Middle frontal gyrus (tissue), 1 donor: ENCODE measurements at regions not wholly inside any gene's neighbourhood (a gene's known extent, or its start where the extent isn't known, plus 50 kb on each side); places are given as distances from the start of the nearest gene placed in this dataset.

ENCODE experiments used
- DNase-seq: peaks from one replicate; pipeline ENCODE4 v3.0.0-alpha.2; 2015; ENCODE audit warnings: low spot score; ENCODE audit errors: extremely low spot score

GRCh38 chr10:130485236-130485957 lies 349.2 kb downstream of the GLRX3 start:
- no peak for DNase-seq

DNA sequence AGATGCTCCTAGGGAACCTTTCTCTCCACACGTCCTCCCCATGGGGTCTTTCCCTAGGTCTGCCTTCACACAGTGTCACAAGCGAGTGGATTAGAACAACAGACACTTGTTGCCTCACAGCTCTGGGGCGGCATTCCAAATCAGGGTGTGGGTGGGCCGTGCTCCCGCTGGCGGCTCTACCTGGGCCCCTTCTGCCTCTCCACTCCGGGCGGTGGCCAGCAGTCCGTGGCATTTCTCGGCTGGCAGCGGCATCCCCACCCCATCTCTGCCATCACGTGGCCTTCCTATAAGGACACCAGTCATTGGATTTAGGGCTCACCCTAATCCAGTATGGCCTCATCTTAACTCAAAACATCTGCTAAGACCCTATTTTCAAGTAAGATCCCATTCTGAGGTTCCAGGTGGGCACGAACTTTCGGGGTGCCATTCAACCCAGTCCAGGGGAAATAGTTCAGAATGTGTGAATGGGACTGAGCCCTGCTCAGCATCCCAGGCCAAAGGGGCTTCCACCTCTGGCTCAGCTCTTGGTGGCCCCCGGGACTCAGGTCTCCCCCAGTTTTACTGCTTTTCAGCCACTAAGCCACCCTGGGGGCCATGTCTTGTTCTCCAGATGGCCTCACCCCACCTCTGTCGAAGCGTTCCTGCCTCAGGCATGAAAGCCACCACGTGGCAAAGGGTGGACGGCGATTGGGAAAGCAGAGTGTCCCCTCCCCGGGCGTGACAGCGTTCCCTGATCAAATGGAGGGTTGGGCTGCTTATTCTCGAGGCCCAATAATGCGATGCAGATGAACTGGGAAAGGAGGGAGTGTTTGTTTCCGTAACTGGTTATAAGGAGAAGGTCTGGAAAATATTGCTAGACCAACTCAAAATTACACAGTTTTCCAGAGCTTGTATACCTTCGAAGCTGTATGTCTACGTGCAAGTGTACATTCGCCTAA lies 350.0 kb downstream of the GLRX3 start:
- DNase-seq = no peak

DNA sequence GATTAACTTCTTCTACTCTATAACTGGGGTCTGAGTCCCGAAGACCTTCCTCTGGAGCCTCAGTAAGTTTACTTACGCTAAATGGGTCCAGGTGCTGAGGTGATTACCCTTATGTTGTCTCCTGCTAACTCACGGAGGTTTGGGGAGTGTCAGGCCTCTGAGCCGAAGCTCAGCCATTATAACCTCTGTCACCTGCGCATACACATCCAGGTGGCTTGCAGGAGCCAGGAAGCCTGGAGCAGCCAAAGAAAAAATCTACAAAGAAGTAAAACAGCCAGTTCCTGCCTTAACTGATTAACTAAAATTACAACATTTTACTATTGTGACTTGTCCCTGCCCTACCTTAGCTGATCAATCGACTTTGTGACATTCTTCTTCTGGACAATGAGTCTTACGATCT lies 350.7 kb downstream of the GLRX3 start:
- no peak for DNase-seq

DNA sequence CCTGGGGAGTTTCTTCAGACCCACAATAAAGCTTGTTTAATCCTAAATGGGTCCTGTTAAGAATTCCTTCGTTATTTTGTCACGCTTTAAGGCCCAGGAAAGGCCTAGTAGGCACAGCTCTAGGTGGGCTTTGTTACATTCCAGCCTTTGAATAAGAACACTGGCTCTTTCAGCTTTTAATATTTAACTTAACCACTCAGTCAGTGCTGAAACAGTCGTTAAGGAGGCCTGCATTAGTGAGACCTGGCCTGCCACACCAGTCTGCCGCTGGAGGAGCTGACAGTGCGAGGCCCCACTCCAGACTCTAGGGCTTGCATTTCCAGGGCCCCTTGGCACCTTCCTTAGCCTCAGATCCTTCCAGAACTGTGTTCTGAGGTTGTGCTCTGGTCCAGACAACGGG lies 351.4 kb downstream of the GLRX3 start:
- DNase-seq = no peak

DNA sequence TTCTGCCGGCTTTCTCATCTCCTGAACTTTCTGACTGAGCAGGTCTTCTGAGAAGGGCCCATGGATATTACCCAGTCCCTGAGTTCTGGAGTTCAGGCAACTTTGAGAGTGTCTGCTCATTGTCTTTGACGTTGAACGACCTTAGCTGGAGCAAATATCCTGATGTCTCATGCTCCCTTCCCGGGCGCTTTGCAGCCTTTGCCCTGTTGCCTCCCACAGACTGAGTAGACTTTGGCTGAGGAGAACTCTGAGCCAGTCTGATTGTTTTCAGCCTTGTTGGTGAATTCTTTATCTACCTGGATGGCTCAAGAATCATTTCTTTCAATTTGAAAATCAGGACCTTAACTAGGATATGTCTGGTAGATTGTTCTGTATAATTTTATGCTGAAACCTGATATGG lies 353.7 kb downstream of the GLRX3 start:
- DNase-seq = no peak

DNA sequence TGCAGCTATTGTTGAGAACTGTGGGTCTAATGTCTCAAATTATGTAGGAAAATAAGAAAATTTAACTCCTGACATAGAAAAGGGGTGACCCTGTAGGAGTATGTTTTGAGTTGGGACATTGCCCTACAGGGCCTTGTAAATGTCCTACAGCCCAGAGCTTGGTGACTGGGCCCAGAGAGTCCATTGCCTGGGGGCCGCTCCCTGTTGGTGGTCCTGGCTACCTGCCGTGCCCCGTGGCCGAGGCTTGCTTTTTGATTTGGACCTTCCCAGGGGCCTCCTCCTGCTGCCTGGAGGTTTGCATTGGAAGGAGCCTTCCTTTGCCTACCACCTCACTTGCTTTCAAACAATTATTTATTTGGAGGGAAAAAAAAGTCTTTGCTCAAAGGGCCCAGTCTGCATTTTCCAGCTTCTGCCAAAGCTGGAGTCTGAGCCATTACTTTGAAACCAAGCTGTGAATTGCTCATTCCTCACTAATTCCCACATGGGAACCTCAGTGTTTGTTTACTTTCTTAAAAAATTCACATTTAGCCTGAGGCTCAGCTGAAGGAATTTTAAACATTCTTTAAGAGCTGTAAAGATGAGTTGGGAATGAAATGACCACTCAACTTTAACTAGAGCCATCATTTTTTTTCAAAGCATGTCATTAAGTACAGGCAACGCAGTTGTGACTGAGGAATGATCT lies 355.0 kb downstream of the GLRX3 start:
- no peak for DNase-seq

DNA sequence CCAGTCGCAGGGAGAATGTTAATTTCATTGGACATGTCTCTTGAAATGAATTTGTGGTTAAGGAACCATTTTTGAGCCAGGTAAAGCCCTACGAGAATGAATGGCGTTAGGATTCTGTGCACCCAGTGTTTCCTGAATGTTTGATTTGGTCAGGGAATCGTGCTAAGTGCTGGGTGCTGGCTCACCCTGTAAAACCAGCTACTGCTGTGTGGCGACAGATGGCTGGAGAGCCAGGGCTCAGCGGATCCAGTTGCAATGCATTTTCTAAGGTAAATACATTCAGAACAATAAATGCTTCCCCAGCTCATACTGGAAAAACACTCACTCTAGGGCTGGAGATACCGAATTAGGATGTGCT lies 355.5 kb downstream of the GLRX3 start:
- DNase-seq = no peak

- no peak for DNase-seq
Observed at GRCh38 chr10:130492266-130492934, 356.2 kb downstream of the GLRX3 start.

- DNase-seq = no peak
Observed at GRCh38 chr10:130493021-130493420, 356.8 kb downstream of the GLRX3 start.

GRCh38 chr10:130493446-130494145 lies 357.4 kb downstream of the GLRX3 start:
- no peak for DNase-seq

DNA sequence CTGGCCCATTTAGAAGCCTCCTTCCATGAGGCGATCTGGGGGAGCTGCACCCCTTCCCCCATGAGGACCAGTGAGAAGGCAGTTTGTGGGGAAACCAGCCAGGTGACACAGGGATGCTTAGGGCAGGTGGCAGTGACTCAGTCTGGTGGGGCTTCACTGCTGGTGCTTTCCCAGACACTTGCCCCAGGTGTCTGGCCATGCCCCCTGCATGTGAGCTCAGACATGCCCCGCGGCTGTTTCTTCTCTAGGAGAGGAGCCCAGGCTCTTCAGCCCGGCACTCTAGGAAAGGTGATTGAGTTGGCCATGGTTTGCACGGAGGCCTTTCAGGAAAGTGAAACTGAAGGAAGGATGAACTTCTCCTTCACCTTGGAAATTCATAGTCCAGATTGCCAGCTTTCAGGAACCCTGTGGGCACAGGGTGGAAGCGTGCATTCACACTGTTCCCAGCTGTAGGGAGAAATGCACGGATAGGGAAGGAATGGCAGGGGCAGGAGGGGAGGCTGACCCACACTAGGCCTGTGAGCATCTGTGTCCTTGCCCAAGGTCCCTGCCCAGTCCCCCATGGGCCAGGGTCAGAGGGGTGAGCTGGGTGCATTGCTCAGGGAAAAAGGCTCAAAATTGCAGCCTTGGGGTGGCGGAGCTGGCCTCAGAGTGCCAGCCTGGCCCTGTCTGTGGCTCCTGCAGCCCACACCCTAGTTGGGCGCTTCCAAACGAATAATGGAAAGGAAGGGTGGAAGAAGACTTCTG lies 359.1 kb downstream of the GLRX3 start:
- DNase-seq = no peak

DNA sequence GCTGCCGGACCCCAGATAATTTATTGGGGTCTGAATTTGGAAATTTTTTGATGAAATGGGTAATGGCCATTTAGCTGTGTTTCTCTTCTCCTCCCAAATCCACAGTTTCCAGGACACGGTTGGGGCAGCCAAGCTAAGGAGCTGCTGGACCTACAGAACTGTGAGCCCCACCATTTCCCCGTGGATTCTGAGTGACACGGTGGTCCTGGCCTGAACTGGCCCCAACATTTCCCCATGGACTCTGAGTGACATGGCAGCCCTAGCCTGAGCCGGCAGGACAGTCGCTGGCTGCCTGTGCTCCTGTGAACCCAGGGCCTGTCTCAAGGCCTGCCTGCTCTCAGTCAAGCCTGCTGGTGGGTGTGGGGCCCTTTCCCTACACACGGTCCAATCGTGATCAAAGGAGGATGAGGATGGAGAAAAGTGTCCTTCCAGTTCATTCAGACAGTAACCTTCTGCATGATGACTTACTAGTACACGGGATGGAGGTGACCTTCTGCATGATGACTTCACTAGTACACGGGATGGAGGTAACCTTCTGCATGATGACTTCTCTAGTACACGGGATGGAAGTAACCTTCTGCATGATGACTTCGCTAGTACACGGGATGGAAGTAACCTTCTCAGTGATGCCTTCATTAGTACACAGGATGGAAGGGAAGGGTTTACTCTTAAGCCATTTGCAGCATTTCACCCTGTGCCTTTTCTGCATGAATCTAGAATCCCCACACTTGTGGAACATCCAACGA lies 359.9 kb downstream of the GLRX3 start:
- no peak for DNase-seq

GRCh38 chr10:130497056-130498010 lies 361.1 kb downstream of the GLRX3 start:
- DNase-seq = no peak

- DNase-seq = no peak
Observed at GRCh38 chr10:130498042-130498441, 361.9 kb downstream of the GLRX3 start.

DNA sequence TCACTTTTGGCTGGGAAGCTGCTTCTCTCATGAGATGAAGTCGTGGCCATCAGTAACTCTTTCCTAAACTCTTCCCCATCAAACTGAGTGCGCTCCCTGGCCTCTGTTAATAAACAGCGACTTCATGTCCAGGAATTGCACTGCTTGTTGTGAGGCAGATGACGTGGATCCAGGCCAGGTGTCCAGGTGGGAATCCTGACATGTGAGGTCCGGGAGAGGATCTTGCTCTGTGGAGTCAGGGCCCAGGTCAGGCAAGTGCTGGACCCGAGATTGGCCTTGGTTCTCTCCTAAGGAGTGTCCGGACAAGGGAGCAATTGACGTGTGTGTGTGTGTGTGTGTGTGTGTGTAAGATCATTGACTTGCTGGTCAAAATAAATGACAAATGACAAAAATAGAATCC lies 362.7 kb downstream of the GLRX3 start:
- DNase-seq = no peak

- no peak for DNase-seq
Observed at GRCh38 chr10:130499541-130499940, 363.4 kb downstream of the GLRX3 start.

DNA sequence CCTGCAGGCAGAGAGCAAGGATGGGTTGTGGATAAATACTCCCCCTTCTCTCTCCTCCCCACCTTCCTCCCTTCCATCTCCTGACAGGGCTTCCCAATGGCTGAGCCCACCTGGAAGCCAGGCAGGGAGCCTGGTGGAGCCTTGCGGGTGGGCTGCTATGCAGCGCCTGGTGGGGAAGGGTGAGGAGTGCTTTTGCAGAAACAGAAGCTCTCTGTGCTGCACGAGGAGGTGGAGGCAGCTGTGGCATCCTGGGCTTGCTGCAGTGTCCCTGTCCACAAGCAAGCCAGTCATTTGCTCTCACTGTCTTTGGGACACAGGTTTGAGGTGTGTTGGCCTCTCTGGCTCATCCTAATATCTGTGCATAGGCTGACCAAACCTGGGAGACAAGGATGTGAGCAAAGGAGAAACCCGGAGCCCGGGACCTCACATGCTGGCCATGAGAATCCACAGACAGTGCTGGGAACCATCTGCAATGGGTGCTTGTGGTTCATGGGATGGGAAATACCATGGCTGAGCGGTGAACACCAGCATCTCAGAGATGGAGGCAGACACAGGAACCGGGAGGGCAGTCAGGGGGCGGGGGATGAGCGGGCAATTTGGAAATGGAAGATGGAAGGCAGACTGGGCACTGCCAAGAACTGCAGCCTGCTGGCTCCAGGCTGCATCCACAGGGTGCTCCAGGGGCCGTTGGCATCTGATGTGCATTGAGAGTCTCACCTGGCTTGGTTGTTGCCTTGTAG lies 364.2 kb downstream of the GLRX3 start:
- no peak for DNase-seq

- DNase-seq = no peak
Observed at GRCh38 chr10:130507461-130507860, 371.3 kb downstream of the GLRX3 start.
